ENCODE measurements at regions not wholly inside any gene's neighbourhood (a gene's known extent, or its start where the extent isn't known, plus 50 kb on each side); places are given as distances from the start of the nearest gene placed in this dataset.

DNA sequence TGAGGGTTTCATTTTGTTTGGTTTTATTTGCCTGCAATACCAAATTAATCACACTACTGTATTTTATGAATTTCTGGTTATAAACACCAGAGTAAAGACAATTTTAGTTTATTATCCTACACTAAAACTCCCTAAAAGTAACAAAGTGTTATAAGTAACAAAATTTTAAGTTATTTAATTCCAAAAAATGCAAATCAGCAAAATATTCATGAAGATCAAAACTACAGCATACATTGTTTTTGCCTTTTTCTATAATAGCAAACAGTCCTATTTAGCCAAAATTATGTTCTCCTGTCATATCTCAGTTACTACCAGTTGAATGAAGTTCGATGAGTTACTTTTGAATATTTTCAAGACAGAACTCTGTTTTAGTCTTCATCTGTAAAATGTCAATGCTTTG lies 132.7 kb upstream of the CYLC2 start:
- no peaks in the 10 kb centered on the region for H4K20me1 ChIP-seq (ENCODE audit: insufficient read depth, low read length, poor library complexity, severe bottlenecking)
- no peak overlapping the region for H3K9ac ChIP-seq (ENCODE audit: low read depth, low read length, poor library complexity, severe bottlenecking)
- no peaks in the 10 kb centered on the region for H3K27me3 ChIP-seq (ENCODE audit: insufficient read depth, low read length, poor library complexity, severe bottlenecking)
- TF ChIP-seq CTCF (conservative IDR thresholded peaks at IDR 0.05; ENCODE audit: low read length), result no peak
- no peak for TF ChIP-seq EZH2phosphoT487 (IDR thresholded peaks at IDR 0.05; ENCODE audit: borderline replicate concordance)
- no peaks in the 10 kb centered on the region for H3K9me3 ChIP-seq (ENCODE audit: insufficient read depth, low read depth, low read length)
- H2AFZ ChIP-seq (ENCODE audit: low read length), result no peak overlapping the region
- no peak overlapping the region for H3K4me3 ChIP-seq (ENCODE audit: low read length, poor library complexity, severe bottlenecking)
- no peaks in the 10 kb centered on the region for H3K4me1 ChIP-seq (ENCODE audit: insufficient read depth, low read length, poor library complexity, severe bottlenecking)
- no peaks in the 10 kb centered on the region for H3K9me2 ChIP-seq (replicated peaks; ENCODE audit: low read depth, low read length)
- no peaks in the 10 kb centered on the region for H3K79me2 ChIP-seq (ENCODE audit: insufficient read depth, low read length)
- H3K4me2 ChIP-seq (ENCODE audit: low read depth, low read length, poor library complexity, severe bottlenecking), result no peak overlapping the region
- H3K36me3 ChIP-seq (ENCODE audit: insufficient read depth, low read length), result no peaks in the 10 kb centered on the region
- H3F3A ChIP-seq (ENCODE audit: low read depth), result no peaks in the 10 kb centered on the region

DNA sequence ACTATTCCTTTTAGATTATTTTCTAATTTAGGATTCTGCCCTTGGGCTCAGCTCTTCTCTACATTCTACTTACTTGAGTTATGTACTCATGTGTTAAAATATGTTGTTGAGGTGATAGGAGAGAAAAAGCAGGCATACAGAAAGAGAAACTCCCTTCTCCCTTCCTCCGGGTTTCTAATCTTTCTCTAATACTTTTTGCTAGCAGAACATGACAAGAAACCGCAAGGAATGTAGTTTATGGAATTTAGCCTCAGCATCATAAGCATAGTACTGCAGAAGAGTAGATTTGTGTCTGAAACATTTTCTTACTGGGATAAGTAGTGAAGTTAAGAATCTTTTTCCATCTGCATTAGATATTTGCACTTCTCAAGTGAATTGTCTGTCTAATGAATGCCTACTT lies 139.5 kb upstream of the CYLC2 start:
- H3K9ac ChIP-seq (ENCODE audit: low read depth, low read length, poor library complexity, severe bottlenecking), result no peak overlapping the region
- H3K4me3 ChIP-seq (ENCODE audit: low read length, poor library complexity, severe bottlenecking), result no peak overlapping the region
- no peak overlapping the region for H2AFZ ChIP-seq (ENCODE audit: low read length)
- H3K9me3 ChIP-seq (ENCODE audit: insufficient read depth, low read depth, low read length), result no peaks in the 10 kb centered on the region
- H3F3A ChIP-seq (ENCODE audit: low read depth), result no peaks in the 10 kb centered on the region
- TF ChIP-seq EZH2phosphoT487 (IDR thresholded peaks at IDR 0.05; ENCODE audit: borderline replicate concordance) (no peak), CTCF (conservative IDR thresholded peaks at IDR 0.05; ENCODE audit: low read length) (no peak)
- H3K79me2 ChIP-seq (ENCODE audit: insufficient read depth, low read length), result no peaks in the 10 kb centered on the region
- no peaks in the 10 kb centered on the region for H3K9me2 ChIP-seq (replicated peaks; ENCODE audit: low read depth, low read length)
- H3K4me1 ChIP-seq (ENCODE audit: insufficient read depth, low read length, poor library complexity, severe bottlenecking), result no peaks in the 10 kb centered on the region
- H3K4me2 ChIP-seq (ENCODE audit: low read depth, low read length, poor library complexity, severe bottlenecking), result no peak overlapping the region
- H3K36me3 ChIP-seq (ENCODE audit: insufficient read depth, low read length), result no peaks in the 10 kb centered on the region
- H4K20me1 ChIP-seq (ENCODE audit: insufficient read depth, low read length, poor library complexity, severe bottlenecking), result no peaks in the 10 kb centered on the region
- no peaks in the 10 kb centered on the region for H3K27me3 ChIP-seq (ENCODE audit: insufficient read depth, low read length, poor library complexity, severe bottlenecking)

DNA sequence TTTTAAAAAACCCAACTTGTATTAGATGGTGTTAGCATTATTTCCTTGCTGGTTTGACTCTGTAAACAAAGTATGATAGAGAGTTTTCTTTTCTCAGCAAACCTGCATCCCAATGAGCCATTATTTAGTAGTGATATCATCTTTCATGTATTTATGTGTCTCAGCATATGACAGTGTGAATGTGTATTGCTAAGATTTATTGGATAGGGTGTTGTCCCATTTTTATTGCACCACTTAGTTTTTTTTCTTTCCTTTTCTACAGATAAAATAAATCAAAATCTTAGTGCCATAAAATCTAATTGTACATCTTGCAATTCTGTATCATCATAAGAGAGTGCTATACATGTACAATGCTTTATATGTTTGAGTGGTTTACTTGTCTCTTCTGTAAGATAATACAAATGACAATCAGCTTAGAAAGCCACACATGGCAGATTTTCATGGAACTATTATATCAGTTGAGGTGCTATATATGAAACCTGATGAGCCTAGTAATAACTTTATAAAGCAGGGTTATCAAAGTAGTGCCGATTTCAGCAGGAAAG lies 149.2 kb upstream of the CYLC2 start:
- H3K36me3 ChIP-seq (ENCODE audit: insufficient read depth, low read length), result no peaks in the 10 kb centered on the region
- no peaks in the 10 kb centered on the region for H3K9me3 ChIP-seq (ENCODE audit: insufficient read depth, low read depth, low read length)
- no peak overlapping the region for H2AFZ ChIP-seq (ENCODE audit: low read length)
- H3K4me3 ChIP-seq (ENCODE audit: low read length, poor library complexity, severe bottlenecking), result no peak overlapping the region
- no peak overlapping the region for H3K4me2 ChIP-seq (ENCODE audit: low read depth, low read length, poor library complexity, severe bottlenecking)
- no peak for TF ChIP-seq EZH2phosphoT487 (IDR thresholded peaks at IDR 0.05; ENCODE audit: borderline replicate concordance)
- no peak for TF ChIP-seq CTCF (conservative IDR thresholded peaks at IDR 0.05; ENCODE audit: low read length)
- no peak overlapping the region for H3K9ac ChIP-seq (ENCODE audit: low read depth, low read length, poor library complexity, severe bottlenecking)
- no peaks in the 10 kb centered on the region for H3F3A ChIP-seq (ENCODE audit: low read depth)
- H3K9me2 ChIP-seq (replicated peaks; ENCODE audit: low read depth, low read length), result no peaks in the 10 kb centered on the region
- H4K20me1 ChIP-seq (ENCODE audit: insufficient read depth, low read length, poor library complexity, severe bottlenecking), result no peaks in the 10 kb centered on the region
- H3K4me1 ChIP-seq (ENCODE audit: insufficient read depth, low read length, poor library complexity, severe bottlenecking), result no peaks in the 10 kb centered on the region
- no peaks in the 10 kb centered on the region for H3K79me2 ChIP-seq (ENCODE audit: insufficient read depth, low read length)
- H3K27me3 ChIP-seq (ENCODE audit: insufficient read depth, low read length, poor library complexity, severe bottlenecking), result no peaks in the 10 kb centered on the region
